ENCODE measurements at regions not wholly inside any gene's neighbourhood (a gene's known extent, or its start where the extent isn't known, plus 50 kb on each side); places are given as distances from the start of the nearest gene placed in this dataset.

DNA sequence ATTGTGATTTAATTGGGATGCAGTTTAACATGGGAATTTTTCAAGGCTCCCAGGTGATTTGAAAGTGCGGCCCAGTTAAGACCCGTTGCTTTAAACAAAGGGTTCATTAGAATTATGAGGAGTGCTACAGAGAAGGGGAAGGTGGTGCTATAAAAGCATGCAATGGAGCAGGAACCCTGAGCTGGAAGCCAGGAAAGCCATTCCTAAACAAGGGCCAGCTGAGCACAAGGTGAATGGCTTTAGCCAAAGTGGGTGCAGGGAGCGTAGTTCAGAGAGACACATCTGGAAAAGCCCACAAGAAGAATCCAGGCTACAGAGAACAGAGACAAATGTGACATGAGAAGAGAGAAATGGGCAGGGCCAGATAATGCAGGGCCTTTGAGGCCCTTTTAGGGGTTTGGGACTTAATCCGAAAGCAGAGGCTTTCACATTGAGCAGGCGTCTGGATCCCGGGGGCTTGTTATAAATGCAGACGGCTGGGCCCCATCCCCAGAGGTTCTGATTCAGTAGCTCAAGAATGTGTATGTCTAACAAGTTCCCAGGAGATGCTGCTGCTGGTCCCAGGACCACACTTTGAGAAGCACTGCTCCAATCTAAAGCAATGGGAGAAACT is 138.1 kb upstream of the WWC1 start:
- no peaks in the 10 kb centered on the region for H4K20me1 ChIP-seq (ENCODE audit: control insufficient read depth, extremely low read depth, insufficient read depth, low read length)
- no peaks in the 10 kb centered on the region for H3K79me2 ChIP-seq (ENCODE audit: control insufficient read depth, insufficient read depth, low read length)
- H3K27me3 ChIP-seq (ENCODE audit: control insufficient read depth, extremely low read depth, insufficient read depth, low read length): no peaks in the 10 kb centered on the region
- no peak overlapping the region for H3K27ac ChIP-seq (ENCODE audit: control insufficient read depth, insufficient read depth, low read length)
- TF ChIP-seq, protein P1, sequence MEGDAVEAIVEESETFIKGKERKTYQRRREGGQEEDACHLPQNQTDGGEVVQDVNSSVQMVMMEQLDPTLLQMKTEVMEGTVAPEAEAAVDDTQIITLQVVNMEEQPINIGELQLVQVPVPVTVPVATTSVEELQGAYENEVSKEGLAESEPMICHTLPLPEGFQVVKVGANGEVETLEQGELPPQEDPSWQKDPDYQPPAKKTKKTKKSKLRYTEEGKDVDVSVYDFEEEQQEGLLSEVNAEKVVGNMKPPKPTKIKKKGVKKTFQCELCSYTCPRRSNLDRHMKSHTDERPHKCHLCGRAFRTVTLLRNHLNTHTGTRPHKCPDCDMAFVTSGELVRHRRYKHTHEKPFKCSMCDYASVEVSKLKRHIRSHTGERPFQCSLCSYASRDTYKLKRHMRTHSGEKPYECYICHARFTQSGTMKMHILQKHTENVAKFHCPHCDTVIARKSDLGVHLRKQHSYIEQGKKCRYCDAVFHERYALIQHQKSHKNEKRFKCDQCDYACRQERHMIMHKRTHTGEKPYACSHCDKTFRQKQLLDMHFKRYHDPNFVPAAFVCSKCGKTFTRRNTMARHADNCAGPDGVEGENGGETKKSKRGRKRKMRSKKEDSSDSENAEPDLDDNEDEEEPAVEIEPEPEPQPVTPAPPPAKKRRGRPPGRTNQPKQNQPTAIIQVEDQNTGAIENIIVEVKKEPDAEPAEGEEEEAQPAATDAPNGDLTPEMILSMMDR (optimal IDR thresholded peaks at IDR 0.05 in 1 of 3, IDR thresholded peaks at IDR 0.05 in 1 of 3, conservative IDR thresholded peaks at IDR 0.05 in 1 of 3; ENCODE audit: extremely low read depth in 1 of 3, insufficient read depth in 2 of 3, low read length in 3 of 3): no peak
- no peak for TF ChIP-seq EZH2 (IDR thresholded peaks at IDR 0.05; ENCODE audit: low read length)
- H3K9ac ChIP-seq (ENCODE audit: control insufficient read depth, extremely low read depth, insufficient read depth, low read length): no peak overlapping the region
- dilution Hi-C loops (cut with MboI; ENCODE audit: extremely low pct_ligation_motif_present, low sequenced_read_pairs): no loop called here
- H3K9me1 ChIP-seq (ENCODE audit: control insufficient read depth, extremely low read depth, insufficient read depth, low read length): no peaks in the 10 kb centered on the region
- H3K4me2 ChIP-seq (ENCODE audit: control insufficient read depth, extremely low read depth, insufficient read depth, low read depth, low read length): no peak overlapping the region
- H2AFZ ChIP-seq (ENCODE audit: control insufficient read depth, low read length): no peak overlapping the region
- no peak overlapping the region for H3K4me3 ChIP-seq (ENCODE audit: control insufficient read depth in 2 of 3, extremely low read depth in 1 of 3, insufficient read depth in 2 of 3, low read depth in 1 of 3, low read length in 3 of 3)
- peaks cover 4 to 22% of the 10 kb centered on the region in 2 experiments for H3K36me3 ChIP-seq (ENCODE audit: control insufficient read depth in 2 of 2, extremely low read depth in 1 of 2, insufficient read depth in 2 of 2, low read length in 2 of 2)
- H3K9me3 ChIP-seq (ENCODE audit: control insufficient read depth, low read depth, low read length): no peaks in the 10 kb centered on the region
- H3K4me1 ChIP-seq (ENCODE audit: control insufficient read depth, extremely low read depth, insufficient read depth, low read length): no peaks in the 10 kb centered on the region
- FAIRE-seq: no peak
- DNase-seq (ENCODE audit: low read depth, low spot score): no peak

- no peak overlapping the region for H3K4me2 ChIP-seq (ENCODE audit: control insufficient read depth, extremely low read depth, insufficient read depth, low read depth, low read length)
- H3K9me1 ChIP-seq (ENCODE audit: control insufficient read depth, extremely low read depth, insufficient read depth, low read length): no peaks in the 10 kb centered on the region
- FAIRE-seq: no peak
Measured at GRCh38 chr5:168153876-168154270, 137.6 kb upstream of the WWC1 start.

More at GRCh38 chr5:168153876-168154270, 137.6 kb upstream of the WWC1 start:
- Histone ChIP-seq H3K9me3 (ENCODE audit: control insufficient read depth, low read depth, low read length) (no peaks in the 10 kb centered on the region), H3K79me2 (ENCODE audit: control insufficient read depth, insufficient read depth, low read length) (no peaks in the 10 kb centered on the region), H3K9ac (ENCODE audit: control insufficient read depth, extremely low read depth, insufficient read depth, low read length) (no peak overlapping the region), H3K27me3 (ENCODE audit: control insufficient read depth, extremely low read depth, insufficient read depth, low read length) (no peaks in the 10 kb centered on the region), H2AFZ (ENCODE audit: control insufficient read depth, low read length) (no peak overlapping the region), H3K4me3 (ENCODE audit: control insufficient read depth in 2 of 3, extremely low read depth in 1 of 3, insufficient read depth in 2 of 3, low read depth in 1 of 3, low read length in 3 of 3) (no peak overlapping the region), H4K20me1 (ENCODE audit: control insufficient read depth, extremely low read depth, insufficient read depth, low read length) (no peaks in the 10 kb centered on the region), H3K4me1 (ENCODE audit: control insufficient read depth, extremely low read depth, insufficient read depth, low read length) (no peaks in the 10 kb centered on the region), H3K27ac (ENCODE audit: control insufficient read depth, insufficient read depth, low read length) (no peak overlapping the region), H3K36me3 (ENCODE audit: control insufficient read depth in 2 of 2, extremely low read depth in 1 of 2, insufficient read depth in 2 of 2, low read length in 2 of 2) (peaks cover 3 to 22% of the 10 kb centered on the region in 2 experiments)
- dilution Hi-C loops (cut with MboI; ENCODE audit: extremely low pct_ligation_motif_present, low sequenced_read_pairs): no loop called here
- TF ChIP-seq EZH2 (IDR thresholded peaks at IDR 0.05; ENCODE audit: low read length): no peak
- TF ChIP-seq, protein P1 (optimal IDR thresholded peaks at IDR 0.05 in 1 of 3, IDR thresholded peaks at IDR 0.05 in 1 of 3, conservative IDR thresholded peaks at IDR 0.05 in 1 of 3; ENCODE audit: extremely low read depth in 1 of 3, insufficient read depth in 2 of 3, low read length in 3 of 3): no peak
- no peak for DNase-seq (ENCODE audit: low read depth, low spot score)

Measured in keratinocyte (primary cell).